IMR-90 (cell line): ENCODE measurements at regions not wholly inside any gene's neighbourhood (a gene's known extent, or its start where the extent isn't known, plus 50 kb on each side); places are given as distances from the start of the nearest gene placed in this dataset.

Source experiments
- ATAC-seq: fragments of 200-7000 bp; cut with Tn5 transposase; 2 replicates; pipeline ENCODE4 v1.9.1; 2020; ENCODE audit warnings: low read depth, mild to moderate bottlenecking, moderate library complexity
- BruUV-seq: library from RNA; stranded (reverse); fragments of 400-500 nt; replicated peaks from 2 replicates; lab custom pipeline; 2021; lab: Mats Ljungman, UMichigan
- CTCF ChIA-PET: fragments of 300-600 bp; formaldehyde crosslinking; extraction: SDS; loops from one replicate; lab custom pipeline; 2021; ENCODE audit warnings: antibody characterized with exemption; lab: Yijun Ruan, JAX
- POLR2A ChIA-PET: fragments of 300-600 bp; sonication (Branson Sonifier 250); formaldehyde crosslinking; loops from one replicate; lab custom pipeline; 2022; ENCODE audit warnings: antibody characterized with exemption; ENCODE audit not compliant: unreplicated experiment; lab: Charles Lee
- DNase-seq: peaks from one replicate; pipeline ENCODE4 v3.0.0; 2013
- H2AFZ ChIP-seq: replicated peaks from 2 replicates; pipeline ENCODE3; 2013; ENCODE audit warnings: low read length, mild to moderate bottlenecking; ENCODE audit not compliant: poor library complexity
- H2AK5ac ChIP-seq: 2 replicates; pipeline ENCODE4 v1.6.1; 2013; ENCODE audit warnings: low read depth, low read length, inconsistent platforms
- H2AK9ac ChIP-seq: replicated peaks from 2 replicates; pipeline ENCODE3; 2013; ENCODE audit warnings: mild to moderate bottlenecking, low read depth, low read length, moderate library complexity; ENCODE audit not compliant: poor library complexity
- H2BK120ac ChIP-seq: 2 replicates; pipeline ENCODE4 v1.6.1; 2013; ENCODE audit warnings: low read depth, low read length, inconsistent platforms
- H2BK15ac ChIP-seq: 3 replicates; pipeline ENCODE4 v1.6.1; 2013; ENCODE audit warnings: low read depth, low read length, inconsistent platforms
- H2BK20ac ChIP-seq: 2 replicates; pipeline ENCODE4 v1.6.1; 2013; ENCODE audit warnings: low read depth, mild to moderate bottlenecking, inconsistent platforms, low read length, moderate library complexity
- H2BK5ac ChIP-seq: 2 replicates; pipeline ENCODE4 v1.6.1; 2013; ENCODE audit warnings: mild to moderate bottlenecking, low read depth, low read length, inconsistent platforms; ENCODE audit not compliant: poor library complexity, severe bottlenecking
- H3K14ac ChIP-seq: replicated peaks from 2 replicates; pipeline ENCODE4 v1.6.1; 2013; ENCODE audit warnings: low read depth, low read length, inconsistent platforms
- H3K18ac ChIP-seq: 2 replicates; pipeline ENCODE4 v1.6.1; 2013; ENCODE audit warnings: low read depth, low read length, control low read depth
- H3K23ac ChIP-seq: 2 replicates; pipeline ENCODE4 v1.6.1; 2013; ENCODE audit warnings: low read depth, low read length, inconsistent platforms
- H3K27ac ChIP-seq: 2 replicates; pipeline ENCODE4 v1.5.1; 2013; ENCODE audit warnings: mild to moderate bottlenecking, control low read depth, low read length; ENCODE audit not compliant: insufficient read depth
- H3K27me3 ChIP-seq: 2 replicates; pipeline ENCODE4 v1.6.1; 2013; ENCODE audit warnings: low read length; ENCODE audit not compliant: control insufficient read depth, insufficient read depth
- H3K36me3 ChIP-seq: 2 replicates; pipeline ENCODE4 v1.6.1; 2013; ENCODE audit warnings: low read length, mixed read lengths; ENCODE audit not compliant: control insufficient read depth, insufficient read depth
- H3K4ac ChIP-seq: 2 replicates; pipeline ENCODE4 v1.6.1; 2013; ENCODE audit warnings: low read depth, low read length, inconsistent platforms
- H3K4me1 ChIP-seq: 2 replicates; pipeline ENCODE4 v1.6.1; 2013; ENCODE audit warnings: low read length, mixed read lengths; ENCODE audit not compliant: control insufficient read depth, insufficient read depth
- H3K4me2 ChIP-seq: 2 replicates; pipeline ENCODE4 v1.6.1; 2013; ENCODE audit warnings: low read depth, mild to moderate bottlenecking, control low read depth, low read length, moderate library complexity
- H3K4me3 ChIP-seq: 2 replicates; pipeline ENCODE4 v1.5.1; 2013; ENCODE audit warnings: low read depth, mild to moderate bottlenecking, control low read depth, low read length, moderate library complexity; ENCODE audit not compliant: insufficient read depth
- H3K56ac ChIP-seq: 2 replicates; pipeline ENCODE4 v1.6.1; 2013; ENCODE audit warnings: low read length, inconsistent platforms; ENCODE audit not compliant: insufficient read depth; ENCODE audit errors: extremely low read depth
- H3K79me1 ChIP-seq, 2 experiments: 2 replicates each; pipeline ENCODE4 v1.6.1; 2013; ENCODE audit warnings: low read length in 2 of 2, inconsistent platforms in 1 of 2, low read depth in 1 of 2
- H3K9ac ChIP-seq: 2 replicates; pipeline ENCODE4 v1.6.1; 2013; ENCODE audit warnings: low read depth, low read length, control low read depth
- H3K9me1 ChIP-seq: 2 replicates; pipeline ENCODE4 v1.6.1; 2013; ENCODE audit warnings: low read length, inconsistent platforms; ENCODE audit not compliant: insufficient read depth
- H3K9me3 ChIP-seq: 2 replicates; pipeline ENCODE4 v1.6.1; 2013; ENCODE audit warnings: low read length; ENCODE audit not compliant: control insufficient read depth, insufficient read depth
- H4K20me1 ChIP-seq: 2 replicates; pipeline ENCODE4 v1.6.1; 2013; ENCODE audit warnings: low read length, inconsistent platforms; ENCODE audit not compliant: insufficient read depth
- H4K5ac ChIP-seq: 2 replicates; pipeline ENCODE4 v1.6.1; 2013; ENCODE audit warnings: mild to moderate bottlenecking, low read depth, low read length, control low read depth
- H4K8ac ChIP-seq, 2 experiments: 2 replicates each; pipeline ENCODE4 v1.6.1; 2013; ENCODE audit warnings: low read depth in 2 of 2, low read length in 2 of 2, control low read depth in 1 of 2, inconsistent platforms in 1 of 2
- H4K91ac ChIP-seq: 2 replicates; pipeline ENCODE4 v1.6.1; 2013; ENCODE audit warnings: low read depth, low read length, inconsistent platforms; ENCODE audit not compliant: insufficient read depth
- MAFK ChIP-seq: IDR thresholded peaks from 2 replicates; pipeline ENCODE4 v1.6.1; 2012; ENCODE audit warnings: low read depth, low read length, improper control_type of control experiment
- RCOR1 ChIP-seq: IDR thresholded peaks from 2 replicates; pipeline ENCODE4 v1.6.1; 2012; ENCODE audit warnings: mild to moderate bottlenecking, low read length, improper control_type of control experiment; ENCODE audit not compliant: insufficient replicate concordance
- USF2 ChIP-seq: fragments of 150-350 bp; IDR thresholded peaks from 2 replicates; pipeline ENCODE4 v1.6.1; 2017; ENCODE audit warnings: mild to moderate bottlenecking, antibody characterized with exemption, low read length, low read depth
- WGBS, 2 experiments: methylation state at CpG; one replicate each; pipeline versions ENCODE4 v1.1.5 to v1.1.7; 2013; ENCODE audit warnings: missing lambda C conversion rate in 2 of 2; ENCODE audit not compliant: insufficient read length in 1 of 2; ENCODE audit errors: extremely low coverage in 2 of 2; 5-methylcytosine and 5-hydroxymethylcytosine counted together
- dilution Hi-C: fragments of 300-500 bp; cut with HindIII; formaldehyde crosslinking; loops from one replicate; pipeline ENCODE4 v1.14.3; 2018; ENCODE audit warnings: low sequenced_read_pairs; ENCODE audit not compliant: unreplicated experiment
- in situ Hi-C: fragments of 300-500 bp; cut with MboI; formaldehyde crosslinking; loops from 3 replicates; pipeline ENCODE4 v1.14.3; 2019; ENCODE audit warnings: low sequenced_read_pairs, inconsistent platforms, mixed read lengths
- intact Hi-C: fragments of 100-400 bp; cut with micrococcal nuclease; formaldehyde crosslinking; loops from 2 replicates; pipeline ENCODE4 v1.10.0; 2022

- H3K9ac ChIP-seq: no peak overlapping the region
- H4K20me1 ChIP-seq: no peaks in the 10 kb centered on the region
- H3K18ac ChIP-seq: no peak overlapping the region
- H2AK9ac ChIP-seq: no peak overlapping the region
- no peak overlapping the region for H3K4ac ChIP-seq
- H2AK5ac ChIP-seq: no peak overlapping the region
- DNase-seq (no peak), ATAC-seq (no peak)
- no peaks in the 10 kb centered on the region for H3K4me1 ChIP-seq
- H2BK20ac ChIP-seq: no peak overlapping the region
- no peaks in the 10 kb centered on the region for H3K9me1 ChIP-seq
- no TSS peak for BruUV-seq
- H3K4me3 ChIP-seq: no peak overlapping the region
- H4K91ac ChIP-seq: no peak overlapping the region
- H3K23ac ChIP-seq: no peak overlapping the region
- CTCF ChIA-PET: no interaction called here
- peaks cover 3% of the 10 kb centered on the region; the same call in 1 of the 2 replicates for H3K9me3 ChIP-seq
- dilution Hi-C loops (no loop called here), in situ Hi-C loops (no loop called here), intact Hi-C loops (no loop called here)
- no peak overlapping the region for H4K8ac ChIP-seq
- TF ChIP-seq MAFK: no peak
- TF ChIP-seq USF2: no peak
- TF ChIP-seq RCOR1: no peak
- POLR2A ChIA-PET: no interaction called here
- no peaks in the 10 kb centered on the region for H3K27me3 ChIP-seq
- no peak overlapping the region for H4K5ac ChIP-seq
- no peak overlapping the region for H3K56ac ChIP-seq
- no peak overlapping the region for H2BK5ac ChIP-seq
- no peak overlapping the region for H3K4me2 ChIP-seq
- no peak overlapping the region for H2AFZ ChIP-seq
- WGBS, 2 experiments: no CpG with 5 or more reads among the region's 2 CpGs
- H2BK120ac ChIP-seq: no peak overlapping the region
- no peaks in the 10 kb centered on the region for H3K79me1 ChIP-seq
- no peak overlapping the region for H3K27ac ChIP-seq
- H3K36me3 ChIP-seq: no peaks in the 10 kb centered on the region
- no peak overlapping the region for H2BK15ac ChIP-seq
- no peak overlapping the region for H3K14ac ChIP-seq
Observed at GRCh38 chr7:88615336-88615735, 144.2 kb upstream of the ZNF804B start.
